Psoas muscle (tissue), 7 donors: ENCODE measurements at regions not wholly inside any gene's neighbourhood (a gene's known extent, or its start where the extent isn't known, plus 50 kb on each side); places are given as distances from the start of the nearest gene placed in this dataset.

Source experiments
- ATAC-seq, 4 donors: fragments of 200-7000 bp; cut with Tn5 transposase; one replicate each; pipeline ENCODE4 v1.9.1; 2020; ENCODE audit warnings: moderate library complexity in 3 of 4, mild to moderate bottlenecking in 2 of 4
- DNase-seq, 2 donors: peaks; one replicate each; pipeline ENCODE4 v3.0.0-alpha.2; 2020
- H3K27ac ChIP-seq: fragments of 200-600 bp; one replicate; pipeline ENCODE4 v1.8.0; 2022
- H3K27me3 ChIP-seq, 3 donors: fragments of 200-600 bp in 1 of 3; one replicate each; pipeline versions ENCODE4 v1.6.1 to v1.8.0; 2013 to 2022; ENCODE audit warnings: low read length in 2 of 3, mild to moderate bottlenecking in 2 of 3, moderate library complexity in 1 of 3; ENCODE audit not compliant: insufficient read depth in 3 of 3
- H3K36me3 ChIP-seq, 2 donors: fragments of 200-600 bp in 1 of 2; one replicate each; pipeline versions ENCODE4 v1.6.1 to v1.8.0; 2013 to 2022; ENCODE audit warnings: low read depth in 1 of 2, mild to moderate bottlenecking in 1 of 2, moderate library complexity in 1 of 2; ENCODE audit not compliant: insufficient read depth in 1 of 2
- H3K4me1 ChIP-seq: fragments of 200-600 bp; one replicate; pipeline ENCODE4 v1.8.0; 2022
- H3K4me3 ChIP-seq: fragments of 200-600 bp; one replicate; pipeline ENCODE4 v1.8.0; 2022; ENCODE audit warnings: mild to moderate bottlenecking
- H3K9me3 ChIP-seq: fragments of 200-600 bp; one replicate; pipeline ENCODE4 v1.8.0; 2022
- CTCF ChIP-seq: fragments of 200-600 bp; IDR thresholded peaks from one replicate; pipeline ENCODE4 v1.8.0; 2022; ENCODE audit warnings: antibody characterized with exemption
- WGBS, 3 donors: extraction: QIAGEN DNeasy Blood & Tissue Kit; methylation state at CpG; one replicate each; pipeline versions ENCODE4 v1.1.6 to v1.1.7; 2013; 5-methylcytosine and 5-hydroxymethylcytosine counted together
- intact Hi-C, 2 donors: fragments of 100-400 bp; cut with DNase I; formaldehyde crosslinking; loops; one replicate each; pipeline versions ENCODE4 v1.11.0 to v1.14.2; 2022
- donor health status: healthy with polysubstance abuse.
- donor health status: DM: no; HTN: no; CAD: no; lungs with moderate emphysema.
- donor health status: Bipolar disorder and iron deficiency.
- donor health status: healthy.
- donor health status: DM: yes; HTN: yes; CAD: no.
- donor health status: DM: no; HTN: no; CAD: no.
- donor health status: DM: yes; HTN: yes; CAD: no.

DNA sequence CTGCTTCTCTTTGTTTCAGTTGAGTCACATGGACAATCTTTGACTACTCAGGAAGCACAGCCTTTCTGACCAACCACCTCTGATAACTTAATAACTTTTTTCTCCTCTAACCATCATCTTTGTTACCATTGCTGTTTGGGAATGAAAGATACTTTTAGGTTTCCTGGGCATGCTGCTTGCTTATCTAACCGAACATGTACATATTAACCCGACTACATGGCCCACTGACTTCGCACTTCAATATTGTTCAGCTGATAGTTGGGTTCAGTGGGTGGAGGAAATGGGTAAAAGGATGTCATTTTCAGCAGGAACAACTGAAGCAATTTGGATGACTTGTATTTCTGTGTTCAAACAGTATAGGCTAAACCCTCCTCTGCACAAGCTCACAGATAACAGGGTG is 214.3 kb downstream of the SQOR start:
- H3K27me3 ChIP-seq, result no peaks in the 10 kb centered on the region
- H3K36me3 ChIP-seq, result no peaks in the 10 kb centered on the region
- ATAC-seq, result no peak
- DNase-seq, result no peak
- TF ChIP-seq CTCF, result no peak
- H3K27ac ChIP-seq, result no peak overlapping the region
- intact Hi-C loops, result no loop called here
- H3K4me1 ChIP-seq, result no peaks in the 10 kb centered on the region
- 90 to 92% (median 91%) methylated on average over 3 of the region's 3 CpGs for WGBS, 3 donors
- no peaks in the 10 kb centered on the region for H3K9me3 ChIP-seq
- no peak overlapping the region for H3K4me3 ChIP-seq

- no peak for TF ChIP-seq CTCF
- H3K4me1 ChIP-seq, result no peaks in the 10 kb centered on the region
- ATAC-seq (no peak), DNase-seq (no peak)
- no peak overlapping the region for H3K27ac ChIP-seq
- no peak overlapping the region for H3K4me3 ChIP-seq
- H3K36me3 ChIP-seq, result no peaks in the 10 kb centered on the region
- 75 to 79% (median 78%) methylated on average over 6 of the region's 6 CpGs for WGBS, 3 donors
- H3K9me3 ChIP-seq, result no peaks in the 10 kb centered on the region
- intact Hi-C loops, result no loop called here
- H3K27me3 ChIP-seq, result no peaks in the 10 kb centered on the region
Measured at GRCh38 chr15:45854455-45855202, 219.8 kb downstream of the SQOR start.

DNA sequence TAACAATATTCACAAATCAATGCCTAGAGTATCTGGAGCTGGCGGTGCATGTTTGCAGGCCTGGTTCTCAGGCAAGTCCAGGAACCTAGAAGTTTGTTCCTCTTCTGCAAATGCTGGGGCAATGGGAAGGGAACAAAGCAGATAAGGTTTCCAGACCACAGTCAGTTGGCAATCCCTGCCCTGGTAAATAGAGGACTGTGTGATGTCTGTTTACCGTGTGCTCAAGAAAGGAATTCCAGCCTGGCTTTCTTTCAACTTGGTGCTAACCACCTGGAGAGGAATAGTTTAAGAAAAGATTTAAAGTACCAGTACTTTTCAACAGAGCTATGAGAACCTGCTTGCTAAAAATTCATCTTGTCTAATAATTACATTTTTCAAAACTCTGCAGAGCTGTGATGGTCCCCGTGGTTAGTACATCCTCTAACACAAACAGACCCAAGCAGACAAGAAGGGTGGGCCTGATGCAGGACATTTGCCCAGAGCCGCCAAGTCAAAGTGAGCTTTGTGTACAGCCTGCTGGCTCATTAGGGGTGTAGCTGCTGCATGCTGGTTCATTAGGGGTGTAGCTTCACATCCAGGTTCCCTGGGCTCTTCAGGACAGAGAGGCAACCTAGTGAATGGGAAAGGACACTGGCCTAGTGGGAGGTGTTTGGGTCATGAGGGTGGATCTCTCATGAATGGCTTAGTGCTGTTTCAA is 220.5 kb downstream of the SQOR start:
- no peaks in the 10 kb centered on the region for H3K27me3 ChIP-seq
- DNase-seq, result no peak
- no peak for TF ChIP-seq CTCF
- WGBS, 3 donors, result 42 to 58% (median 49%) methylated on average over 4 of the region's 4 CpGs
- intact Hi-C loops, result no loop called here
- ATAC-seq, result no peak
- H3K4me3 ChIP-seq, result no peak overlapping the region
- no peaks in the 10 kb centered on the region for H3K4me1 ChIP-seq
- H3K36me3 ChIP-seq, result no peaks in the 10 kb centered on the region
- H3K27ac ChIP-seq, result no peak overlapping the region
- H3K9me3 ChIP-seq, result no peaks in the 10 kb centered on the region

DNA sequence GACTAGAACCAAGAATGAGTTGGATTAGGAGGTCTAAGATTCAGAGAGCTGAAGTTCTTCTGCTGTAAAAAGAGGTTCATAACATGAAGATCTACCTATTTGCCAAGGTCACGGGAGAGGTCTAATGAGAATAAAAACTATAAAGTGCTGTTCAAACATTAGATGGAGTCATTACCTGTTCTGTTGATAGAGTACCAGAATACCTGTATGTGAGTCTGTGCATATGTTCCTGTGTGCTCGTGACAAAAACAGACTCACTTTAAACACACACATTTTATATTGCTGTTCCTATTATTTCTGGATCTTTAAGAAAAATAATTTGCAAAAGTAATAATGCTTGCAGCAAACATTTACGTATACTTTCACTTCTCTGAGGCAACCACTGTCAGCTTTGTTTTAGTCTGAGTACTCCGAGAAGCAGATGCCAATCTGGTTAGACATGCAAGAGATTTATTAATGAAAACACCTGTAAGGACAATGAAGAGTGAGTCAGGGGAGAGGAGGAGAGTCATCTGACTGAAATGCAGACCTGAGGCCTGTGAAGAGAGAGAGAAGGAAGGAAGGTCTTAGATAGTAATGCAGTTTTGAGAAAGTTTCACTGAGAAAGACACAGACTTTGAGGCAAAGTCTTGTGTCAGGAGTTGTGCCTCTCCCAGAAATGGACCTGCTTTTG is 221.2 kb downstream of the SQOR start:
- Histone ChIP-seq H3K27ac (no peak overlapping the region), H3K36me3 (no peaks in the 10 kb centered on the region), H3K4me1 (no peaks in the 10 kb centered on the region), H3K4me3 (no peak overlapping the region), H3K27me3 (no peaks in the 10 kb centered on the region), H3K9me3 (no peaks in the 10 kb centered on the region)
- TF ChIP-seq CTCF, result no peak
- 77 to 87% (median 83%) methylated on average over 4 of the region's 4 CpGs for WGBS, 3 donors
- DNase-seq (no peak), ATAC-seq (peak in 1 of 4 donors; percentile 49)
- intact Hi-C loops, result no loop called here
